ENCODE measurements at regions not wholly inside any gene's neighbourhood (a gene's known extent, or its start where the extent isn't known, plus 50 kb on each side); places are given as distances from the start of the nearest gene placed in this dataset.

DNA sequence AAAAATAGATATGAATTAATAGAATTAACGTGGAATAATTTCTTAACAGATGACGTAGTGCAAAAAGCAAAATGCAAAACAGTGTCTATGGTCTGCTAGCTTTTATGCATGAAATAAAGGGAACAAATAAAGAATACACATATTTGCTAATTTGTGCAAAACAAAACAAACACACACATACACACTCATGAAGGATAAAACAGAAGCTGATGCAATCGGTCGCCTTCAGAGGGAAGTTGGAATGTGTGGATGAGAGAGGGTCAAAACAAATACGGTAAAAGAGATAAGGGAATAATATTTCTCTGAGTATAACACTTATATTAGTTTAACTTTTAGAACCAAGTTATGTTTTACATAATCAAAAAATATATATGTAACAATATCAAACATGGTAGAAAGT lies 1160.9 kb upstream of the PCDH9 start:
- no peaks in the 10 kb centered on the region for H3K27me3 ChIP-seq (replicated peaks; ENCODE audit: insufficient read depth)
- no peaks in the 10 kb centered on the region for H3K4me1 ChIP-seq (ENCODE audit: control insufficient read depth in 1 of 2, low read depth in 2 of 2)
- no peak for DNase-seq (ENCODE audit: low spot score)
- ATAC-seq (ENCODE audit: insufficient number of reproducible peaks, low FRiP score, low read depth), result no peak
- H3K4me3 ChIP-seq, result no peak overlapping the region
- TF ChIP-seq, protein P1, sequence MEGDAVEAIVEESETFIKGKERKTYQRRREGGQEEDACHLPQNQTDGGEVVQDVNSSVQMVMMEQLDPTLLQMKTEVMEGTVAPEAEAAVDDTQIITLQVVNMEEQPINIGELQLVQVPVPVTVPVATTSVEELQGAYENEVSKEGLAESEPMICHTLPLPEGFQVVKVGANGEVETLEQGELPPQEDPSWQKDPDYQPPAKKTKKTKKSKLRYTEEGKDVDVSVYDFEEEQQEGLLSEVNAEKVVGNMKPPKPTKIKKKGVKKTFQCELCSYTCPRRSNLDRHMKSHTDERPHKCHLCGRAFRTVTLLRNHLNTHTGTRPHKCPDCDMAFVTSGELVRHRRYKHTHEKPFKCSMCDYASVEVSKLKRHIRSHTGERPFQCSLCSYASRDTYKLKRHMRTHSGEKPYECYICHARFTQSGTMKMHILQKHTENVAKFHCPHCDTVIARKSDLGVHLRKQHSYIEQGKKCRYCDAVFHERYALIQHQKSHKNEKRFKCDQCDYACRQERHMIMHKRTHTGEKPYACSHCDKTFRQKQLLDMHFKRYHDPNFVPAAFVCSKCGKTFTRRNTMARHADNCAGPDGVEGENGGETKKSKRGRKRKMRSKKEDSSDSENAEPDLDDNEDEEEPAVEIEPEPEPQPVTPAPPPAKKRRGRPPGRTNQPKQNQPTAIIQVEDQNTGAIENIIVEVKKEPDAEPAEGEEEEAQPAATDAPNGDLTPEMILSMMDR (IDR thresholded peaks at IDR 0.05), result no peak
- no peaks in the 10 kb centered on the region for H3K36me3 ChIP-seq
- H3K9me3 ChIP-seq, result no peaks in the 10 kb centered on the region
- H3K27ac ChIP-seq, result no peak overlapping the region

DNA sequence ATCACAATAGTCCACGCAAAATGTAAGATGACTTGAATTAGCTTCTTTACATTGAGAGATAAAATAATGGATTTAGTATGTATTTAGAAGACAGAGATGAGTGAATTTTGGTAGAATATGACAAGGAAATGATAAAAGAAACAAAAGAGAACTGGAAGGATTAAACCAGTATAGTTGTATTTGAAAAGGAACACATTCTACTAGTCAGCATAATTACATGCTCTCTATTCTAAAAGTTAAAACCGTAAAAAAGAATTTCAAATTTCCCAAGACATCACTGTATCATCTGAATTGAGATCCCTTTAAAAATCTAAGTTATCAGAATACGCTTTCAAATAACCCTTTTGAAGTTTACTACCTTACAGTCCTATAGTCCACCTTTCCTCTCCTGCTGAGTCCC lies 1156.7 kb upstream of the PCDH9 start:
- no peak for DNase-seq (ENCODE audit: low spot score)
- TF ChIP-seq, protein P1 (IDR thresholded peaks at IDR 0.05), result no peak
- Histone ChIP-seq H3K4me1 (ENCODE audit: control insufficient read depth in 1 of 2, low read depth in 2 of 2) (no peaks in the 10 kb centered on the region), H3K9me3 (no peaks in the 10 kb centered on the region), H3K27ac (no peak overlapping the region), H3K27me3 (replicated peaks; ENCODE audit: insufficient read depth) (no peaks in the 10 kb centered on the region), H3K36me3 (no peaks in the 10 kb centered on the region), H3K4me3 (no peak overlapping the region)
- no peak for ATAC-seq (ENCODE audit: insufficient number of reproducible peaks, low FRiP score, low read depth)

DNA sequence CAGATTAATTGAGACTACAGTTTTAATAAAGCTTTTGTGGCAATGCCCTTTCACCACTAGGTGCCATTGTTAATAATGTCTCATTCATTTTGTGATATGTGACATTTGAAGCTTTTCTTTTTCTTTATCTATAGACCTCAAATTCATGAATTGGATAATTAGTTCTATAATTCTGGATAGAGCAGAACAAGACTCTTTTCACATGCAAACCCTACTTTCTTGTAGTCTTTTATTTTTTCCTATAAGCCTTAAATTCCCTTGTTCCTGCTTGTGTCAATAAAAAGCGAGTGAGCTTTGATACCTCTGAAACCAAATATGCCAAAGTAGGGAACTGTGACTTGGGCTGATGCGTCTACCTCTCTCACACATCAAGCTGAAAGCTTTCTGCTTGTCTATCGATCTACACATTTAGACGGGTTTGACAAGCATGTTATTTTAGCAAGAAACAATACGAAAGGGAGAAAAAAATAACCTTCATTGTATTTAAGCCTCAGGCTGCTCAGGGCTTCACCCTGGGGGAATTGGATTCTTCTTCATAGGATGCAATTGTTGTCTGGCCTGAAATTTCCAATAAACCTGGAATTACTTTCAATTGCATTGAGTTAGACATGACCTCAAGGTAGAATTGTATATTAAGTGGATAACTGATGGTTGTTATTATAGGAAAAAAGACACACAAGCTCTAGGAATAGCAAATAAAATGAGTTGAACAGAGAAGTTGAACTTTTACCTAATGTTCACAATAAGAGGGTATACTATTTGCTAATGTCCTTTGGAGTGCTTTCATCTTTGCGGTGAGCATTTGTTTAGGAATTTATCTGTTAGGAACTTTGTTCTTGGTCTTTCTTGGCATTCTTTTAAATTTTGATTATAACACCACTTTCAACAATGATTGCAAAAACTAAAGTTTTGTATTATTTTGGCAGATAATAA lies 1150.2 kb upstream of the PCDH9 start:
- Histone ChIP-seq H3K27me3 (replicated peaks; ENCODE audit: insufficient read depth) (no peaks in the 10 kb centered on the region), H3K4me3 (no peak overlapping the region), H3K36me3 (no peaks in the 10 kb centered on the region), H3K4me1 (ENCODE audit: control insufficient read depth in 1 of 2, low read depth in 2 of 2) (no peaks in the 10 kb centered on the region), H3K9me3 (no peaks in the 10 kb centered on the region), H3K27ac (no peak overlapping the region)
- ATAC-seq (ENCODE audit: insufficient number of reproducible peaks, low FRiP score, low read depth) (no peak), DNase-seq (ENCODE audit: low spot score) (no peak)
- TF ChIP-seq, protein P1 (IDR thresholded peaks at IDR 0.05), result no peak

DNA sequence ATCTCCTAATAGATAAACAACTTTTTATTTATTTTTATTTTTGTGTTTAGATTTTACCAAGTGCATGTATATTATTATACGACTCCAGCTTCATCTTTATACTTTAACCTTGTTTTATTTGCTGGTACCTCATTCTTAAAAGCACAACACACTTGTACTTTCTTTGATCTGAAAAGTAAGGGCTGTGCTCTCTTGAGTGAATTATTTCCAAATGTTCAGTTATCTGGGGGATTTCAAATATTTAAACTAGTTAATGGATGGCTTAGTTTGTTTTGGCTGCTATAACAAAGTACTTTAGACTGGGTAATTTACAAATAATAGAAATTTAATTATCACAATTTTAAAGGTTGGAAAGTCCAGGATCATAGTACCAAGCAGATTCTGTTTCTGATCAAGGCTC lies 1148.2 kb upstream of the PCDH9 start:
- no peak for DNase-seq (ENCODE audit: low spot score)
- Histone ChIP-seq H3K4me1 (ENCODE audit: control insufficient read depth in 1 of 2, low read depth in 2 of 2) (no peaks in the 10 kb centered on the region), H3K27ac (no peak overlapping the region), H3K36me3 (no peaks in the 10 kb centered on the region), H3K9me3 (no peaks in the 10 kb centered on the region), H3K27me3 (replicated peaks; ENCODE audit: insufficient read depth) (no peaks in the 10 kb centered on the region), H3K4me3 (no peak overlapping the region)
- ATAC-seq (ENCODE audit: insufficient number of reproducible peaks, low FRiP score, low read depth), result no peak
- TF ChIP-seq, protein P1 (IDR thresholded peaks at IDR 0.05), result no peak

DNA sequence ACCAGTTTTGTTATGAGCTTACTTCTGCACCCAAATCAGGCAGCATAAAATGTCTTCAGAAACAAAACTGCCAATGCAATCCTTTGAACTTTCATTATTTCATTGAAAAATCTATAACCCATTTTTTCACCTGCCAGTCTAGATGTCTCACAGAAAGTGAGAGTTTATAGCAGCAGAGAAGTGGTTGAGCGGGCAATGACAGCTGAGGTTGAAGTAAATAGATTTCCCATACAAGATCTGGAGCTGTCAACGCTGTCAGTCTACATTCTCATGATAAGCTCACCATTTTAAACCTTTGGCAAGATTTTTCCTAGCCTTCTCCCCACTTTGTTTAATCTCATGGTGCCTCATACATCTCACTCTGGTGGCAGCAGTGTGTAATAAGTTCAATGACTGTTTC lies 1144.9 kb upstream of the PCDH9 start:
- DNase-seq (ENCODE audit: low spot score), result no peak
- Histone ChIP-seq H3K9me3 (no peaks in the 10 kb centered on the region), H3K27ac (no peak overlapping the region), H3K4me1 (ENCODE audit: control insufficient read depth in 1 of 2, low read depth in 2 of 2) (no peaks in the 10 kb centered on the region), H3K36me3 (no peaks in the 10 kb centered on the region), H3K4me3 (no peak overlapping the region), H3K27me3 (replicated peaks; ENCODE audit: insufficient read depth) (no peaks in the 10 kb centered on the region)
- ATAC-seq (ENCODE audit: insufficient number of reproducible peaks, low FRiP score, low read depth), result no peak
- TF ChIP-seq, protein P1 (IDR thresholded peaks at IDR 0.05), result no peak
